B cell (primary cell): ENCODE measurements at regions not wholly inside any gene's neighbourhood (a gene's known extent, or its start where the extent isn't known, plus 50 kb on each side); places are given as distances from the start of the nearest gene placed in this dataset.

Experiments used
- EZH2 ChIP-seq: IDR thresholded peaks from 2 replicates; pipeline ENCODE4 v1.6.1; 2012; ENCODE audit warnings: borderline replicate concordance, low read depth, mild to moderate bottlenecking, moderate library complexity, low read length; ENCODE audit not compliant: insufficient read depth, poor library complexity, severe bottlenecking
- TF ChIP-seq, protein P1 (sequence below): fragments of 200-600 bp; IDR thresholded peaks from one replicate; pipeline ENCODE4 v1.8.0; 2022; ENCODE audit warnings: antibody characterized with exemption, mild to moderate bottlenecking

GRCh38 chr5:86199287-86199686 is 418.5 kb upstream of the COX7C start:
- TF ChIP-seq, protein P1, sequence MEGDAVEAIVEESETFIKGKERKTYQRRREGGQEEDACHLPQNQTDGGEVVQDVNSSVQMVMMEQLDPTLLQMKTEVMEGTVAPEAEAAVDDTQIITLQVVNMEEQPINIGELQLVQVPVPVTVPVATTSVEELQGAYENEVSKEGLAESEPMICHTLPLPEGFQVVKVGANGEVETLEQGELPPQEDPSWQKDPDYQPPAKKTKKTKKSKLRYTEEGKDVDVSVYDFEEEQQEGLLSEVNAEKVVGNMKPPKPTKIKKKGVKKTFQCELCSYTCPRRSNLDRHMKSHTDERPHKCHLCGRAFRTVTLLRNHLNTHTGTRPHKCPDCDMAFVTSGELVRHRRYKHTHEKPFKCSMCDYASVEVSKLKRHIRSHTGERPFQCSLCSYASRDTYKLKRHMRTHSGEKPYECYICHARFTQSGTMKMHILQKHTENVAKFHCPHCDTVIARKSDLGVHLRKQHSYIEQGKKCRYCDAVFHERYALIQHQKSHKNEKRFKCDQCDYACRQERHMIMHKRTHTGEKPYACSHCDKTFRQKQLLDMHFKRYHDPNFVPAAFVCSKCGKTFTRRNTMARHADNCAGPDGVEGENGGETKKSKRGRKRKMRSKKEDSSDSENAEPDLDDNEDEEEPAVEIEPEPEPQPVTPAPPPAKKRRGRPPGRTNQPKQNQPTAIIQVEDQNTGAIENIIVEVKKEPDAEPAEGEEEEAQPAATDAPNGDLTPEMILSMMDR, result no peak
- no peak for TF ChIP-seq EZH2
